GM10266 (cell line): ENCODE measurements at regions not wholly inside any gene's neighbourhood (a gene's known extent, or its start where the extent isn't known, plus 50 kb on each side); places are given as distances from the start of the nearest gene placed in this dataset.

Experiments
- DNase-seq: peaks from one replicate; pipeline ENCODE4 v3.0.0; 2012; ENCODE audit errors: extremely low spot score
- CTCF ChIP-seq: IDR thresholded peaks from 2 replicates; pipeline ENCODE4 v1.5.1; 2012; ENCODE audit warnings: mild to moderate bottlenecking, low read depth; ENCODE audit not compliant: control insufficient read depth, insufficient read depth; ENCODE audit errors: missing control alignments

- TF ChIP-seq CTCF, result no peak
- no peak for DNase-seq
Observed at GRCh38 chr6:43869079-43869710, 99.2 kb downstream of the VEGFA start.

- no peak for DNase-seq
- TF ChIP-seq CTCF, result no peak
Observed at GRCh38 chr6:43868467-43868866, 98.5 kb downstream of the VEGFA start.

GRCh38 chr6:43867996-43868395 lies 98.0 kb downstream of the VEGFA start:
- no peak for DNase-seq
- no peak for TF ChIP-seq CTCF

- no peak for DNase-seq
Observed at GRCh38 chr6:43867246-43867645, 97.2 kb downstream of the VEGFA start.

GRCh38 chr6:43865932-43866645 lies 96.1 kb downstream of the VEGFA start:
- no peak for TF ChIP-seq CTCF
- no peak for DNase-seq

More at GRCh38 chr6:43867246-43867645, 97.2 kb downstream of the VEGFA start:
- TF ChIP-seq CTCF, result no peak

GRCh38 chr6:43865086-43865485 lies 95.1 kb downstream of the VEGFA start:
- no peak for DNase-seq
- TF ChIP-seq CTCF, result no peak

- no peak for TF ChIP-seq CTCF
- DNase-seq, result no peak
Observed at GRCh38 chr6:43862925-43863324, 92.9 kb downstream of the VEGFA start.
